ENCODE measurements at regions not wholly inside any gene's neighbourhood (a gene's known extent, or its start where the extent isn't known, plus 50 kb on each side); places are given as distances from the start of the nearest gene placed in this dataset.

DNA sequence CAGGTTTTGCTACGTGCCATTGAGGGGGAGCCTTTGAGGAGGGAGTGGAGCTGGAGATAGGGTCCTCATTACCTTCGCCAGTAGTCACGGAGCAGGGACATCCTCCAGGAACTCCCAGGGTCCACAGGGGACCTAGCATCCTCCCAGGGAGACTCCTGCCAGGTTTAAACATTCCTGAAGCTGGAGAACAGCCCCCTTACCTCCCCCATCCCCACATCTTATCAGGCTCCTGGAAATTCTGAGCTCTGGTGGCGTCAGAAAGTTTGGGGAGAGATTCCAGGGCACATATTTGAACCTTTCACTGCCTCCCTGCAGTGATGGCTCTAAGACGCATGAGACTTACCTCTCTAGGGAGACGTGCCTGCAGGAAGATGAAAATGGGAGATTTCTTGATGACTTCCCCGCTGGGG lies 192.3 kb upstream of the GSC start:
- ATAC-seq = no peak
- TF ChIP-seq ZNF70 (CRISPR knock-in tag; IDR thresholded peaks at IDR 0.05) (no peak), SNAI2 (CRISPR knock-in tag; IDR thresholded peaks at IDR 0.05) (no peak), OSR1 (CRISPR knock-in tag; IDR thresholded peaks at IDR 0.05) (no peak), CREB5 (CRISPR knock-in tag; IDR thresholded peaks at IDR 0.05; ENCODE audit: low read depth) (no peak), RARB (CRISPR knock-in tag; IDR thresholded peaks at IDR 0.05) (no peak), CSRNP3 (CRISPR knock-in tag; IDR thresholded peaks at IDR 0.05) (no peak), ZNF565 (CRISPR knock-in tag; conservative IDR thresholded peaks at IDR 0.05; ENCODE audit: low read depth) (no peak), ISL1 (CRISPR knock-in tag; IDR thresholded peaks at IDR 0.05) (no peak), ARNTL (CRISPR knock-in tag; IDR thresholded peaks at IDR 0.05; ENCODE audit: borderline replicate concordance, low read depth) (no peak), PPARA (CRISPR knock-in tag; IDR thresholded peaks at IDR 0.05; ENCODE audit: borderline replicate concordance) (no peak), ZFP30 (CRISPR knock-in tag; IDR thresholded peaks at IDR 0.05) (no peak), ESRRG (CRISPR knock-in tag; IDR thresholded peaks at IDR 0.05) (no peak)

- ATAC-seq = no peak
- TF ChIP-seq ESRRG (CRISPR knock-in tag; IDR thresholded peaks at IDR 0.05) (no peak), ZNF70 (CRISPR knock-in tag; IDR thresholded peaks at IDR 0.05) (no peak)
These were observed 191.7 kb upstream of the GSC start for GRCh38 chr14:94961386-94962165.

DNA sequence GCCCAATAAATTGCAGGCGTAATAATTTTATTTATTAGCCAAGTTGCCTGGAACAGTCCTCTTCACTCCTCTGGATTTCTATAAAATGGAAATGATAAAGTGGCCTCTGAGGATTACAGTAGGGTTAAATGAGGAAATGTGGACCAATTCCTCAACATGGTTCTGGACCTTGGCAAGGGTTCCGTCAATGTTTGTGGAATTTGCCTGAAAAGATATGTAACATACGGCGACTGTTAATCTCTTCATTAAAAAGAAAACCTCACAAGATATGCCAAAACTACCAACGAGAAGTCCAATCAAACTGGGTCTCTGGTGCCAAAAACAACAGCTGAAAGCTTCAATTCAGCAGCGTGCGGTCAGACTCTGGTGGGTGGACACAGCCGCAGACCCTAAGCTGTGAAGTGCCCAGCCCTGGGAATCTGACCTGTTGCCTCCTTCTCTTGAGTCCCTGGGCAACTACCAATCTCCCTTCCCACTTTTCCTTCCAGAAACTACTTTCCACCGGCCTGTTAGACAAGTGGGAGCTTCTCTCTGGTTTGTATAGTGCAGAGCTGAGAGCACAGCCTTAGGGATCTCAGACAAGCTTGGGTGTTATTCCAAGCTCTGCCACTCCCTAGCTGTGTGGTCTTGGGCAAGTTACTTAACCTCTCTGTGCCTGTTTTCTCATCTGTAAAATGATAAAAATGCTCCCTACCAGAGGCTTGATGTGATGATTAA lies 190.5 kb upstream of the GSC start:
- TF ChIP-seq, protein P1, sequence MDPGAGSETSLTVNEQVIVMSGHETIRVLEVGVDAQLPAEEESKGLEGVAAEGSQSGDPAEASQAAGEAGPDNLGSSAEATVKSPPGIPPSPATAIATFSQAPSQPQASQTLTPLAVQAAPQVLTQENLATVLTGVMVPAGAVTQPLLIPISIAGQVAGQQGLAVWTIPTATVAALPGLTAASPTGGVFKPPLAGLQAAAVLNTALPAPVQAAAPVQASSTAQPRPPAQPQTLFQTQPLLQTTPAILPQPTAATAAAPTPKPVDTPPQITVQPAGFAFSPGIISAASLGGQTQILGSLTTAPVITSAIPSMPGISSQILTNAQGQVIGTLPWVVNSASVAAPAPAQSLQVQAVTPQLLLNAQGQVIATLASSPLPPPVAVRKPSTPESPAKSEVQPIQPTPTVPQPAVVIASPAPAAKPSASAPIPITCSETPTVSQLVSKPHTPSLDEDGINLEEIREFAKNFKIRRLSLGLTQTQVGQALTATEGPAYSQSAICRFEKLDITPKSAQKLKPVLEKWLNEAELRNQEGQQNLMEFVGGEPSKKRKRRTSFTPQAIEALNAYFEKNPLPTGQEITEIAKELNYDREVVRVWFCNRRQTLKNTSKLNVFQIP (CRISPR knock-in tag; IDR thresholded peaks at IDR 0.05; ENCODE audit: borderline replicate concordance, low read depth) = no peak
- TF ChIP-seq ESRRG (CRISPR knock-in tag; IDR thresholded peaks at IDR 0.05) (no peak), TOX (CRISPR knock-in tag; IDR thresholded peaks at IDR 0.05; ENCODE audit: borderline replicate concordance) (no peak), ZNF8 (CRISPR knock-in tag; IDR thresholded peaks at IDR 0.05) (no peak), ZFP3 (CRISPR knock-in tag; IDR thresholded peaks at IDR 0.05) (no peak), CSDC2 (CRISPR knock-in tag; IDR thresholded peaks at IDR 0.05) (no peak), ZNF70 (CRISPR knock-in tag; IDR thresholded peaks at IDR 0.05) (no peak), ISL1 (CRISPR knock-in tag; IDR thresholded peaks at IDR 0.05) (no peak), PPARA (CRISPR knock-in tag; IDR thresholded peaks at IDR 0.05; ENCODE audit: borderline replicate concordance) (no peak), ARNTL (CRISPR knock-in tag; IDR thresholded peaks at IDR 0.05; ENCODE audit: borderline replicate concordance, low read depth) (no peak), ZNF565 (CRISPR knock-in tag; conservative IDR thresholded peaks at IDR 0.05; ENCODE audit: low read depth) (no peak), OSR1 (CRISPR knock-in tag; IDR thresholded peaks at IDR 0.05) (no peak), ZC3H10 (CRISPR knock-in tag; IDR thresholded peaks at IDR 0.05) (no peak), ZFP30 (CRISPR knock-in tag; IDR thresholded peaks at IDR 0.05) (no peak), CREB5 (CRISPR knock-in tag; IDR thresholded peaks at IDR 0.05; ENCODE audit: low read depth) (no peak), TCF4 (CRISPR knock-in tag; IDR thresholded peaks at IDR 0.05; ENCODE audit: borderline replicate concordance) (no peak), TSHZ2 (CRISPR knock-in tag; IDR thresholded peaks at IDR 0.05) (no peak), RARB (CRISPR knock-in tag; IDR thresholded peaks at IDR 0.05) (no peak)
- TF ChIP-seq, protein P2, sequence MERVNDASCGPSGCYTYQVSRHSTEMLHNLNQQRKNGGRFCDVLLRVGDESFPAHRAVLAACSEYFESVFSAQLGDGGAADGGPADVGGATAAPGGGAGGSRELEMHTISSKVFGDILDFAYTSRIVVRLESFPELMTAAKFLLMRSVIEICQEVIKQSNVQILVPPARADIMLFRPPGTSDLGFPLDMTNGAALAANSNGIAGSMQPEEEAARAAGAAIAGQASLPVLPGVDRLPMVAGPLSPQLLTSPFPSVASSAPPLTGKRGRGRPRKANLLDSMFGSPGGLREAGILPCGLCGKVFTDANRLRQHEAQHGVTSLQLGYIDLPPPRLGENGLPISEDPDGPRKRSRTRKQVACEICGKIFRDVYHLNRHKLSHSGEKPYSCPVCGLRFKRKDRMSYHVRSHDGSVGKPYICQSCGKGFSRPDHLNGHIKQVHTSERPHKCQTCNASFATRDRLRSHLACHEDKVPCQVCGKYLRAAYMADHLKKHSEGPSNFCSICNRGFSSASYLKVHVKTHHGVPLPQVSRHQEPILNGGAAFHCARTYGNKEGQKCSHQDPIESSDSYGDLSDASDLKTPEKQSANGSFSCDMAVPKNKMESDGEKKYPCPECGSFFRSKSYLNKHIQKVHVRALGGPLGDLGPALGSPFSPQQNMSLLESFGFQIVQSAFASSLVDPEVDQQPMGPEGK (CRISPR knock-in tag; IDR thresholded peaks at IDR 0.05; ENCODE audit: borderline replicate concordance) = no peak
- no peak for ATAC-seq
